ENCODE measurements at regions not wholly inside any gene's neighbourhood (a gene's known extent, or its start where the extent isn't known, plus 50 kb on each side); places are given as distances from the start of the nearest gene placed in this dataset.

DNA sequence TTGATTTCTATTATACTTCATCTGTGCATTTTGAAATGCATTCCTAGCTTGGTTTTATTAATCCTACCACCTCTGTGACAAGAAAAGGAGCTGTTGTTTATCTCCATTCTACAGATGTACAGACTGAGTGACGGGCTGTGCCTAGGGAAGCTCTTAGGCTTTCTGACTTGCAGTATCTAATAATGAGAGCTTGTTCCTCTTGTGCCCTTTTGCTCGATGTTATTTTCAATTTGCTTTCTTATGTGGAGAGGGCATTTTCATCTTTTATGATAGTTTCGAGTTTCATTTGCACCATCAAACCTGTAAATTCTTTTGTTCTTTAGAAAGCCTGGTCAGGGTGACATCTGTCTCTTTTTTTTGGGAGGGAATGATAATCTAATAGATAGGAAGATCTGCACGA lies 256.5 kb downstream of the C4orf33 start:
- TF ChIP-seq, protein P1, sequence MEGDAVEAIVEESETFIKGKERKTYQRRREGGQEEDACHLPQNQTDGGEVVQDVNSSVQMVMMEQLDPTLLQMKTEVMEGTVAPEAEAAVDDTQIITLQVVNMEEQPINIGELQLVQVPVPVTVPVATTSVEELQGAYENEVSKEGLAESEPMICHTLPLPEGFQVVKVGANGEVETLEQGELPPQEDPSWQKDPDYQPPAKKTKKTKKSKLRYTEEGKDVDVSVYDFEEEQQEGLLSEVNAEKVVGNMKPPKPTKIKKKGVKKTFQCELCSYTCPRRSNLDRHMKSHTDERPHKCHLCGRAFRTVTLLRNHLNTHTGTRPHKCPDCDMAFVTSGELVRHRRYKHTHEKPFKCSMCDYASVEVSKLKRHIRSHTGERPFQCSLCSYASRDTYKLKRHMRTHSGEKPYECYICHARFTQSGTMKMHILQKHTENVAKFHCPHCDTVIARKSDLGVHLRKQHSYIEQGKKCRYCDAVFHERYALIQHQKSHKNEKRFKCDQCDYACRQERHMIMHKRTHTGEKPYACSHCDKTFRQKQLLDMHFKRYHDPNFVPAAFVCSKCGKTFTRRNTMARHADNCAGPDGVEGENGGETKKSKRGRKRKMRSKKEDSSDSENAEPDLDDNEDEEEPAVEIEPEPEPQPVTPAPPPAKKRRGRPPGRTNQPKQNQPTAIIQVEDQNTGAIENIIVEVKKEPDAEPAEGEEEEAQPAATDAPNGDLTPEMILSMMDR (IDR thresholded peaks at IDR 0.05) = no peak
- no peak for TF ChIP-seq POLR2A (IDR thresholded peaks at IDR 0.05)
